Mesothelial cell of epicardium (in vitro differentiated cells): ENCODE measurements at regions not wholly inside any gene's neighbourhood (a gene's known extent, or its start where the extent isn't known, plus 50 kb on each side); places are given as distances from the start of the nearest gene placed in this dataset.

Experiments
- DNase-seq, 2 experiments: peaks; one replicate each; pipeline ENCODE4 v3.0.0; 2021; ENCODE audit warnings: low spot score in 2 of 2; ENCODE audit not compliant: unreplicated experiment in 2 of 2
- H3K27ac Mint-ChIP-seq: 2 replicates; pipeline ENCODE4 v1.8.0; 2021; ENCODE audit warnings: mixed read lengths
- H3K27me3 Mint-ChIP-seq: 2 replicates; pipeline ENCODE4 v1.8.0; 2021; ENCODE audit warnings: low read depth, mixed read lengths
- H3K36me3 Mint-ChIP-seq: 2 replicates; pipeline ENCODE4 v1.8.0; 2021; ENCODE audit warnings: mixed read lengths
- H3K4me1 Mint-ChIP-seq: 2 replicates; pipeline ENCODE4 v1.8.0; 2021; ENCODE audit warnings: mixed read lengths
- H3K4me3 Mint-ChIP-seq: 2 replicates; pipeline ENCODE4 v1.8.0; 2021; ENCODE audit warnings: mild to moderate bottlenecking, moderate library complexity, mixed read lengths
- H3K9me3 Mint-ChIP-seq: 2 replicates; pipeline ENCODE4 v1.8.0; 2021; ENCODE audit warnings: mixed read lengths
- CTCF ChIP-seq: fragments of 200-600 bp; sonication (generic); IDR thresholded peaks from one replicate; pipeline ENCODE4 v1.5.0; 2021; ENCODE audit warnings: antibody characterized with exemption; ENCODE audit not compliant: unreplicated experiment

- H3K27me3 Mint-ChIP-seq, result no peaks in the 10 kb centered on the region
- no peak overlapping the region for H3K4me3 Mint-ChIP-seq
- H3K4me1 Mint-ChIP-seq, result peaks cover 15% of the 10 kb centered on the region
- no peaks in the 10 kb centered on the region for H3K36me3 Mint-ChIP-seq
- H3K9me3 Mint-ChIP-seq, result peaks cover 7% of the 10 kb centered on the region
- no peak for TF ChIP-seq CTCF
- peak overlapping the region; percentile 2 for H3K27ac Mint-ChIP-seq
- no peak for DNase-seq
These were observed 50.8 kb upstream of the ZDHHC17 start for GRCh38 chr12:76713130-76713529.

DNA sequence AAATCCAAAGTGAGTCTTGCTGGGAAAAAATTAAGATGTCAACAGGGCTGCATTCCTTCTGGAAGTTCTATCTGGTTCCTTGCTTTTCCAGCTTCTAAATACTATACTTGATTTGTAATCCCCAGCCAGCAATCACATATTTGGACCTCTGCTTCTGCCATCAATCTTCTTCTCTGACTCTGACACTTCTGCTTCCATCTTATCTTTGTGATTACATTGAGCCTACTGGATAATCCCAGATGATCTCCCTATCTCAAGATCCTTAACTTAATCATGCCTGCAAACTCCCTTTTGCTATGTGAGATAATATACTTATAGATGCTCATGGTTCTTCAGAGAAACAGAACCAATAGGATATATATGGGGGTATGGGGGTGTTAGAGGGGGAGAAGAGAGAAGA lies 49.9 kb upstream of the ZDHHC17 start:
- Mint-ChIP-seq H3K4me3 (no peak overlapping the region), H3K4me1 (peaks cover 24% of the 10 kb centered on the region), H3K36me3 (no peaks in the 10 kb centered on the region), H3K27ac (no peak overlapping the region), H3K27me3 (no peaks in the 10 kb centered on the region), H3K9me3 (peaks cover 7% of the 10 kb centered on the region)
- DNase-seq, result no peak
- TF ChIP-seq CTCF, result no peak
